ENCODE measurements at regions not wholly inside any gene's neighbourhood (a gene's known extent, or its start where the extent isn't known, plus 50 kb on each side); places are given as distances from the start of the nearest gene placed in this dataset.

DNA sequence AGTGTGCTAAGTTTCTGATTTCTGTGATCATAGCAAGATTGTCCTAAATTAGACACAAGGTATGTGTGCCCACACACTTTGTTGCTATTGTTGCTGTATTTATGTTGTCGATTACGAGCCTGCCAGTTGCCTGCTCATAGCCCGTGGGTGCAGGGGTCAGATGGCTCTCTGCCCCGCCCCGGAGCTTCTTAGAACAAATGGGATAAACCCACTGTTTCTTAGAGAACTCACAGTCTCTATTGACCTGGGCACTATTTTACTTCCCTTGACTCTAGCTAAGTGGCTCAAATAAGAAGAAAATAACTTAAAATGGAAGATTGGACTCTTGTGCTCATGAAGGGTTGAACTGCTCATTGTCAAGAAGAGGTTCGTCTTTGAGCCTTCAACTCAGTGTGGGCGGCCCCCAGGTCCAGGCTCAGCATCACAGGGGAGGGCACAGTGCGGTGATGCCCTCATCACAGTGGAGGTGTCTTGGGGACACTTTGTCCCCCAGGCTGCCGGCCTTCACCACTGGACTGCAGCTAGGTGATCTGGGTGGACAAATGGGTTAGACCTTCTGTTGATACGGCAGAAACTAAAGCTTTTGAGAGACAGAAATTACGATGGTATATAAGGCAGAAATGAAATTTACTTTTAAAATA is 155.5 kb downstream of the TENT4A start:
- TF ChIP-seq GATA3 (IDR thresholded peaks at IDR 0.05; ENCODE audit: low read depth, low read length) (no peak), GATA2 (IDR thresholded peaks at IDR 0.05; ENCODE audit: low read depth, low read length) (no peak)
